ENCODE measurements at regions not wholly inside any gene's neighbourhood (a gene's known extent, or its start where the extent isn't known, plus 50 kb on each side); places are given as distances from the start of the nearest gene placed in this dataset.

GRCh38 chr15:31156808-31157207 is 55.3 kb upstream of the TRPM1 start:
- no peak overlapping the region for H3K4me3 Mint-ChIP-seq
- DNase-seq, result no peak
- Histone ChIP-seq H3K36me3 (ENCODE audit: control insufficient read depth, insufficient read depth, low read length) (no peaks in the 10 kb centered on the region), H3K9me3 (ENCODE audit: control insufficient read depth, insufficient read depth, low read length) (no peaks in the 10 kb centered on the region), H3K27me3 (ENCODE audit: control insufficient read depth, insufficient read depth, low read length) (no peaks in the 10 kb centered on the region), H3K27ac (ENCODE audit: low read length) (no peak overlapping the region), H3K4me1 (ENCODE audit: control insufficient read depth, insufficient read depth, low read length) (no peaks in the 10 kb centered on the region), H3K4me3 (ENCODE audit: low read length) (no peak overlapping the region)
- intact Hi-C loops (cut with micrococcal nuclease), result no loop called here
- no peak for ATAC-seq
- 89% methylated on average over 4 of the region's 4 CpGs for WGBS (ENCODE audit: insufficient coverage)
- peaks cover under 1 to 4% of the 10 kb centered on the region in 2 donors for H3K4me1 Mint-ChIP-seq
- H3K27ac Mint-ChIP-seq, result no peak overlapping the region
- no peak for TF ChIP-seq CTCF (IDR thresholded peaks at IDR 0.05)
- no peaks in the 10 kb centered on the region for H3K36me3 Mint-ChIP-seq
- no peaks in the 10 kb centered on the region for H3K27me3 Mint-ChIP-seq (ENCODE audit: low read depth in 2 of 2)
- no peaks in the 10 kb centered on the region for H3K9me3 Mint-ChIP-seq

GRCh38 chr15:31157644-31158069 is 56.1 kb upstream of the TRPM1 start:
- peaks cover 8 to 12% of the 10 kb centered on the region in 2 donors for H3K4me1 Mint-ChIP-seq
- TF ChIP-seq CTCF (IDR thresholded peaks at IDR 0.05), result no peak
- no peak overlapping the region for H3K4me3 Mint-ChIP-seq
- H3K36me3 ChIP-seq (ENCODE audit: control insufficient read depth, insufficient read depth, low read length), result no peaks in the 10 kb centered on the region
- no peak overlapping the region for H3K27ac Mint-ChIP-seq
- H3K27ac ChIP-seq (ENCODE audit: low read length), result no peak overlapping the region
- no peak for DNase-seq
- H3K9me3 ChIP-seq (ENCODE audit: control insufficient read depth, insufficient read depth, low read length), result no peaks in the 10 kb centered on the region
- no peaks in the 10 kb centered on the region for H3K36me3 Mint-ChIP-seq
- H3K4me1 ChIP-seq (ENCODE audit: control insufficient read depth, insufficient read depth, low read length), result no peaks in the 10 kb centered on the region
- H3K27me3 ChIP-seq (ENCODE audit: control insufficient read depth, insufficient read depth, low read length), result no peaks in the 10 kb centered on the region
- no peaks in the 10 kb centered on the region for H3K9me3 Mint-ChIP-seq
- 92% methylated on average over 10 of the region's 10 CpGs for WGBS (ENCODE audit: insufficient coverage)
- ATAC-seq, result no peak
- intact Hi-C loops (cut with micrococcal nuclease), result no loop called here
- no peak overlapping the region for H3K4me3 ChIP-seq (ENCODE audit: low read length)
- no peaks in the 10 kb centered on the region for H3K27me3 Mint-ChIP-seq (ENCODE audit: low read depth in 2 of 2)

DNA sequence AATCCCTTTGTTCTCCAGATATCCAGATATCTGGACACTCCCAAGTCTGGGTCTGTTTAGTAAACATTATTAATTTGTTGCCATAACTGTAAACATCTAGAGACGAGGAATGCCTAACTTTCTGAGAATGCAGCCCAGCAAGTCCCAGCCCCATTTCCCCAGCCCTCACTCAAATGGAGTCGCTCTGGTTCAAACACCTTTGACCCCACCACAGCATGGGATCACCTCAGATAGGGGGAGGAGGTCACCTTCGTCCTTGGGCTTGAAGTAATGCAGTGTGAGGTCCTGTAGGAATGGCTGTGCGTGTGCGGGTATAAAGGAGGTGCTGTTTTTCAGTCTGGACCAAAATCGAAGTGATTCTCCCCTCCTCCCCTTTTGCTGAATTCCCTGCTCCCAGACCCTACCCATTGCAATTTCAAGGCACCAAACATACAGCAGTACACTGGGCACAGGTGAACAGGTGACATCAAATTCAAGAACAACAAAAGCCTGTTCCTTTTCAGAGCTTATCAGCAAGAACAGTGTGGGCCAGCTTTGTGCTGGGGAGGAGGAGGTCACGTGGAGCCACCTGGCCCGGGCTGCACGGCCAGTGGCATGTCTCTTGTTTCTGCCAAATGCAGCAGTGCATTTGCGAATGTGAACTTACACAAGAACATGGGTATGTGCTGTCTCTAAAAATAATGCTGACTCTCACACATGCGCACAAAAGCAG is 57.5 kb upstream of the TRPM1 start:
- intact Hi-C loops (cut with micrococcal nuclease), result no loop called here

More for the DNA sequence above, 57.5 kb upstream of the TRPM1 start:
- Histone ChIP-seq H3K36me3 (ENCODE audit: control insufficient read depth, insufficient read depth, low read length) (no peaks in the 10 kb centered on the region), H3K4me3 (ENCODE audit: low read length) (no peak overlapping the region), H3K27me3 (ENCODE audit: control insufficient read depth, insufficient read depth, low read length) (no peaks in the 10 kb centered on the region), H3K9me3 (ENCODE audit: control insufficient read depth, insufficient read depth, low read length) (no peaks in the 10 kb centered on the region), H3K27ac (ENCODE audit: low read length) (no peak overlapping the region), H3K4me1 (ENCODE audit: control insufficient read depth, insufficient read depth, low read length) (no peaks in the 10 kb centered on the region)
- H3K27me3 Mint-ChIP-seq (ENCODE audit: low read depth in 2 of 2), result no peaks in the 10 kb centered on the region
- no peak overlapping the region for H3K4me3 Mint-ChIP-seq
- DNase-seq (no peak), ATAC-seq (no peak)
- no peaks in the 10 kb centered on the region for H3K36me3 Mint-ChIP-seq
- peaks cover 21 to 25% of the 10 kb centered on the region in 2 donors for H3K4me1 Mint-ChIP-seq
- no peak overlapping the region for H3K27ac Mint-ChIP-seq
- no peaks in the 10 kb centered on the region for H3K9me3 Mint-ChIP-seq
- TF ChIP-seq CTCF (IDR thresholded peaks at IDR 0.05), result no peak
- 80% methylated on average over 6 of the region's 11 CpGs for WGBS (ENCODE audit: insufficient coverage)

All from natural killer cell (primary cell).